Prostate gland (tissue), 2 donors: ENCODE measurements at regions not wholly inside any gene's neighbourhood (a gene's known extent, or its start where the extent isn't known, plus 50 kb on each side); places are given as distances from the start of the nearest gene placed in this dataset.

Experiments
- DNase-seq: peaks from one replicate; pipeline ENCODE4 v3.0.0-alpha.2; 2019; ENCODE audit warnings: low spot score
- H3K27ac ChIP-seq, 2 donors: fragments of 200-600 bp; sonication (generic); 2 replicates each; pipeline ENCODE4 v1.5.1; 2017 to 2019
- H3K27me3 ChIP-seq: fragments of 200-600 bp; sonication (generic); replicated peaks from 2 replicates; pipeline ENCODE4 v1.5.1; 2019; ENCODE audit not compliant: insufficient read depth
- H3K36me3 ChIP-seq, 2 donors: fragments of 200-600 bp; sonication (generic); 1 replicate in 1 of 2; 2 replicates in 1 of 2; pipeline versions ENCODE4 v1.5.1 to v1.8.1; 2017 to 2019
- H3K4me1 ChIP-seq: fragments of 200-600 bp; sonication (generic); replicated peaks from 2 replicates; pipeline ENCODE4 v1.5.1; 2019
- H3K4me3 ChIP-seq, 2 donors: fragments of 200-600 bp; sonication (generic); 2 replicates each; pipeline ENCODE4 v1.5.1; 2017 to 2019
- H3K9me3 ChIP-seq: fragments of 200-600 bp; sonication (generic); 2 replicates; pipeline ENCODE4 v1.5.1; 2017
- POLR2A ChIP-seq: fragments of 450-650 bp; IDR thresholded peaks from one replicate; pipeline ENCODE4 v1.6.1; 2016; ENCODE audit warnings: antibody characterized with exemption, mild to moderate bottlenecking
- POLR2AphosphoS5 ChIP-seq: sonication (generic); formaldehyde crosslinking; IDR thresholded peaks from one replicate; pipeline ENCODE4 v1.6.1; 2017; ENCODE audit warnings: antibody characterized with exemption
- WGBS: methylation state at CpG from one replicate; pipeline ENCODE4 v1.1.5; 2018; 5-methylcytosine and 5-hydroxymethylcytosine counted together
- intact Hi-C: fragments of 100-400 bp; cut with DNase I; formaldehyde crosslinking; loops from one replicate; pipeline ENCODE4 v1.14.2; 2022
- TF ChIP-seq, protein P1 (sequence below), 4 experiments: fragments of 200-600 bp in 2 of 4; fragments of 450-650 bp in 2 of 4; sonication (generic) in 2 of 4; IDR thresholded peaks; 1 replicate in 3 of 4; 2 replicates in 1 of 4; pipeline ENCODE4 v1.5.1; 2016 to 2019; ENCODE audit warnings: antibody characterized with exemption in 4 of 4, mild to moderate bottlenecking in 2 of 4, moderate library complexity in 2 of 4

GRCh38 chr2:198953328-198953727, 504.4 kb downstream of the SATB2 start:
- no peak for DNase-seq
- TF ChIP-seq POLR2A (no peak), POLR2AphosphoS5 (no peak)
- TF ChIP-seq, protein P1, sequence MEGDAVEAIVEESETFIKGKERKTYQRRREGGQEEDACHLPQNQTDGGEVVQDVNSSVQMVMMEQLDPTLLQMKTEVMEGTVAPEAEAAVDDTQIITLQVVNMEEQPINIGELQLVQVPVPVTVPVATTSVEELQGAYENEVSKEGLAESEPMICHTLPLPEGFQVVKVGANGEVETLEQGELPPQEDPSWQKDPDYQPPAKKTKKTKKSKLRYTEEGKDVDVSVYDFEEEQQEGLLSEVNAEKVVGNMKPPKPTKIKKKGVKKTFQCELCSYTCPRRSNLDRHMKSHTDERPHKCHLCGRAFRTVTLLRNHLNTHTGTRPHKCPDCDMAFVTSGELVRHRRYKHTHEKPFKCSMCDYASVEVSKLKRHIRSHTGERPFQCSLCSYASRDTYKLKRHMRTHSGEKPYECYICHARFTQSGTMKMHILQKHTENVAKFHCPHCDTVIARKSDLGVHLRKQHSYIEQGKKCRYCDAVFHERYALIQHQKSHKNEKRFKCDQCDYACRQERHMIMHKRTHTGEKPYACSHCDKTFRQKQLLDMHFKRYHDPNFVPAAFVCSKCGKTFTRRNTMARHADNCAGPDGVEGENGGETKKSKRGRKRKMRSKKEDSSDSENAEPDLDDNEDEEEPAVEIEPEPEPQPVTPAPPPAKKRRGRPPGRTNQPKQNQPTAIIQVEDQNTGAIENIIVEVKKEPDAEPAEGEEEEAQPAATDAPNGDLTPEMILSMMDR (IDR thresholded peaks at IDR 0.05): no peak
- no peaks in the 10 kb centered on the region for H3K27me3 ChIP-seq
- intact Hi-C loops: no loop called here
- no peak overlapping the region for H3K4me3 ChIP-seq
- H3K36me3 ChIP-seq: no peaks in the 10 kb centered on the region
- H3K9me3 ChIP-seq: no peaks in the 10 kb centered on the region
- no peaks in the 10 kb centered on the region for H3K4me1 ChIP-seq
- H3K27ac ChIP-seq: no peak overlapping the region

- no peak overlapping the region for H3K4me3 ChIP-seq
- intact Hi-C loops: no loop called here
- H3K4me1 ChIP-seq: no peaks in the 10 kb centered on the region
- no peaks in the 10 kb centered on the region for H3K27me3 ChIP-seq
- no peaks in the 10 kb centered on the region for H3K9me3 ChIP-seq
- TF ChIP-seq POLR2A (no peak), POLR2AphosphoS5 (no peak)
- TF ChIP-seq, protein P1 (IDR thresholded peaks at IDR 0.05): no peak
- H3K36me3 ChIP-seq: no peaks in the 10 kb centered on the region
- H3K27ac ChIP-seq: no peak overlapping the region
- no peak for DNase-seq
Measured at GRCh38 chr2:198950803-198951202, 506.9 kb downstream of the SATB2 start.

DNA sequence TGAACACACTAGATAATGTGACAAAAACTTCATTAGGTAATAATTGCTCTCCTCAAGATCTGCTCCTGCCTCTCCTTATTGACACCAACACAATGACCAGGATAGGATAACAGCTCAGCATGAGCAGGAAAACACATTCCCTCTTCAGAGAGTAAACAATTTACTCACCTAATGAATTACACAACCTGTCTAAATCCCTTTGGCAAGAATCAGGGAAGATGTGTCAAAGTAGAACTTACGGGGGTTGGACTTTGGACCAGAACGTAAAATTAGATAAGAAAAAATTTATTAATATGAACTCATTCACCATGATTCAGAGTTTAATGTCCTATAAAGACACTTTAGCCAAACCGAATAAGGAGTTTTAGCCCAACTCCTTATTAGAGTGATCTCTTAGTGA, 512.2 kb downstream of the SATB2 start:
- TF ChIP-seq, protein P1 (IDR thresholded peaks at IDR 0.05): no peak
- no peak for TF ChIP-seq POLR2AphosphoS5
- DNase-seq: no peak
- no peak overlapping the region for H3K4me3 ChIP-seq
- no peak overlapping the region for H3K27ac ChIP-seq
- H3K4me1 ChIP-seq: no peaks in the 10 kb centered on the region
- WGBS: 90% methylated on average over 3 of the region's 3 CpGs
- no peaks in the 10 kb centered on the region for H3K36me3 ChIP-seq
- H3K27me3 ChIP-seq: no peaks in the 10 kb centered on the region
- H3K9me3 ChIP-seq: no peaks in the 10 kb centered on the region
- intact Hi-C loops: no loop called here

GRCh38 chr2:198930170-198930569, 527.6 kb downstream of the SATB2 start:
- no peaks in the 10 kb centered on the region for H3K4me1 ChIP-seq
- intact Hi-C loops: no loop called here
- no peak for DNase-seq
- no peak overlapping the region for H3K4me3 ChIP-seq
- H3K9me3 ChIP-seq: no peaks in the 10 kb centered on the region
- no peak overlapping the region for H3K27ac ChIP-seq
- H3K27me3 ChIP-seq: no peaks in the 10 kb centered on the region
- no peaks in the 10 kb centered on the region for H3K36me3 ChIP-seq
- TF ChIP-seq, protein P1 (IDR thresholded peaks at IDR 0.05): no peak
- TF ChIP-seq POLR2AphosphoS5: no peak
- no peak for TF ChIP-seq POLR2A

GRCh38 chr2:198928026-198928425, 529.7 kb downstream of the SATB2 start:
- intact Hi-C loops: no loop called here
- H3K4me3 ChIP-seq: no peak overlapping the region
- no peak for DNase-seq
- H3K27me3 ChIP-seq: no peaks in the 10 kb centered on the region
- H3K36me3 ChIP-seq: no peaks in the 10 kb centered on the region
- H3K27ac ChIP-seq: no peak overlapping the region
- TF ChIP-seq POLR2AphosphoS5 (no peak), POLR2A (no peak)
- TF ChIP-seq, protein P1 (IDR thresholded peaks at IDR 0.05): no peak
- H3K4me1 ChIP-seq: no peaks in the 10 kb centered on the region
- no peaks in the 10 kb centered on the region for H3K9me3 ChIP-seq
- WGBS: 34% methylated on average over 3 of the region's 3 CpGs
